ENCODE measurements at regions not wholly inside any gene's neighbourhood (a gene's known extent, or its start where the extent isn't known, plus 50 kb on each side); places are given as distances from the start of the nearest gene placed in this dataset.

- POLR2A ChIA-PET (ENCODE audit: low non-redundant PET) = no interaction called here
- DNase-seq (ENCODE audit: low spot score) = peak; percentile 46
- CTCF ChIA-PET = no interaction called here
- no peak overlapping the region for H3K27ac ChIP-seq
- no peak for TF ChIP-seq CTCF (conservative IDR thresholded peaks at IDR 0.05; ENCODE audit: low read depth)
Observed at GRCh38 chr13:54859827-54860226, 1831.2 kb downstream of the OLFM4 start.

- no peak overlapping the region for H3K27ac ChIP-seq
- ChIA-PET POLR2A (ENCODE audit: low non-redundant PET) (no interaction called here), CTCF (no interaction called here)
- TF ChIP-seq CTCF (conservative IDR thresholded peaks at IDR 0.05; ENCODE audit: low read depth) = no peak
- DNase-seq (ENCODE audit: low spot score) = no peak
Observed at GRCh38 chr13:54875111-54875510, 1846.5 kb downstream of the OLFM4 start.

- DNase-seq (ENCODE audit: low spot score) = no peak
- no peak overlapping the region for H3K27ac ChIP-seq
- no peak for TF ChIP-seq CTCF (conservative IDR thresholded peaks at IDR 0.05; ENCODE audit: low read depth)
- ChIA-PET CTCF (interaction anchor here (0.5 kb wide), 1 partner anchor 537 kb away, joined by 3 read pairs; no protein-coding TSS in a partner anchor), POLR2A (ENCODE audit: low non-redundant PET) (no interaction called here)
Observed at GRCh38 chr13:54879036-54879435, 1850.4 kb downstream of the OLFM4 start.

GRCh38 chr13:54884682-54885081 is 1856.1 kb downstream of the OLFM4 start:
- no peak overlapping the region for H3K27ac ChIP-seq

GRCh38 chr13:54890976-54891375 is 1862.4 kb downstream of the OLFM4 start:
- ChIA-PET POLR2A (ENCODE audit: low non-redundant PET) (no interaction called here), CTCF (no interaction called here)
- TF ChIP-seq CTCF (conservative IDR thresholded peaks at IDR 0.05; ENCODE audit: low read depth) = no peak
- DNase-seq (ENCODE audit: low spot score) = no peak
- H3K27ac ChIP-seq = no peak overlapping the region

More at GRCh38 chr13:54884682-54885081, 1856.1 kb downstream of the OLFM4 start:
- POLR2A ChIA-PET (ENCODE audit: low non-redundant PET) = no interaction called here
- peak; percentile 1 for DNase-seq (ENCODE audit: low spot score)
- CTCF ChIA-PET = no interaction called here
- no peak for TF ChIP-seq CTCF (conservative IDR thresholded peaks at IDR 0.05; ENCODE audit: low read depth)

- no peak for TF ChIP-seq CTCF (conservative IDR thresholded peaks at IDR 0.05; ENCODE audit: low read depth)
- ChIA-PET POLR2A (ENCODE audit: low non-redundant PET) (no interaction called here), CTCF (no interaction called here)
- H3K27ac ChIP-seq = no peak overlapping the region
- no peak for DNase-seq (ENCODE audit: low spot score)
Observed at GRCh38 chr13:54901316-54901715, 1872.7 kb downstream of the OLFM4 start.

- ChIA-PET CTCF (no interaction called here), POLR2A (ENCODE audit: low non-redundant PET) (no interaction called here)
- no peak for DNase-seq (ENCODE audit: low spot score)
- no peak overlapping the region for H3K27ac ChIP-seq
- TF ChIP-seq CTCF (conservative IDR thresholded peaks at IDR 0.05; ENCODE audit: low read depth) = no peak
Observed at GRCh38 chr13:54912367-54912766, 1883.8 kb downstream of the OLFM4 start.

Data from RWPE1 (cell line).